ENCODE measurements at regions not wholly inside any gene's neighbourhood (a gene's known extent, or its start where the extent isn't known, plus 50 kb on each side); places are given as distances from the start of the nearest gene placed in this dataset.

- no peak for DNase-seq
These were observed 203.0 kb upstream of the PCSK2 start for GRCh38 chr20:17023806-17024205.

- DNase-seq = no peak
These were observed 202.2 kb upstream of the PCSK2 start for GRCh38 chr20:17024513-17025119.

- DNase-seq = no peak
These were observed 200.5 kb upstream of the PCSK2 start for GRCh38 chr20:17026346-17026745.

GRCh38 chr20:17029698-17030097, 197.1 kb upstream of the PCSK2 start:
- no peak for DNase-seq

GRCh38 chr20:17036541-17036940, 190.3 kb upstream of the PCSK2 start:
- peak; percentile 98 for DNase-seq

GRCh38 chr20:17042122-17042521, 184.7 kb upstream of the PCSK2 start:
- DNase-seq = no peak

GRCh38 chr20:17043323-17043722, 183.5 kb upstream of the PCSK2 start:
- DNase-seq = no peak

GRCh38 chr20:17044891-17045290, 181.9 kb upstream of the PCSK2 start:
- DNase-seq = no peak

GRCh38 chr20:17059465-17059864, 167.4 kb upstream of the PCSK2 start:
- DNase-seq = no peak

GRCh38 chr20:17061715-17062114, 165.1 kb upstream of the PCSK2 start:
- DNase-seq = no peak

- DNase-seq = no peak
These were observed 164.1 kb upstream of the PCSK2 start for GRCh38 chr20:17062712-17063111.

- DNase-seq = no peak
These were observed 159.9 kb upstream of the PCSK2 start for GRCh38 chr20:17066902-17067301.

GRCh38 chr20:17068084-17068711, 158.6 kb upstream of the PCSK2 start:
- DNase-seq = no peak

- no peak for DNase-seq
These were observed 149.8 kb upstream of the PCSK2 start for GRCh38 chr20:17077030-17077429.

- DNase-seq = no peak
These were observed 143.1 kb upstream of the PCSK2 start for GRCh38 chr20:17083738-17084137.

- no peak for DNase-seq
These were observed 141.9 kb upstream of the PCSK2 start for GRCh38 chr20:17084909-17085308.

GRCh38 chr20:17093782-17094181, 133.1 kb upstream of the PCSK2 start:
- DNase-seq = no peak

GRCh38 chr20:17097603-17098002, 129.2 kb upstream of the PCSK2 start:
- no peak for DNase-seq

GRCh38 chr20:17100506-17100905, 126.3 kb upstream of the PCSK2 start:
- DNase-seq = no peak

- no peak for DNase-seq
These were observed 119.7 kb upstream of the PCSK2 start for GRCh38 chr20:17107127-17107526.

- no peak for DNase-seq
These were observed 117.9 kb upstream of the PCSK2 start for GRCh38 chr20:17108896-17109295.

- DNase-seq = no peak
These were observed 117.5 kb upstream of the PCSK2 start for GRCh38 chr20:17109307-17109706.

- no peak for DNase-seq
These were observed 98.6 kb upstream of the PCSK2 start for GRCh38 chr20:17128206-17128605.

GRCh38 chr20:17129089-17129488, 97.8 kb upstream of the PCSK2 start:
- no peak for DNase-seq

GRCh38 chr20:17137692-17138091, 89.1 kb upstream of the PCSK2 start:
- DNase-seq = no peak
